H9 (cell line): ENCODE measurements at regions not wholly inside any gene's neighbourhood (a gene's known extent, or its start where the extent isn't known, plus 50 kb on each side); places are given as distances from the start of the nearest gene placed in this dataset.

Experiments used
- DNase-seq: peaks from one replicate; pipeline ENCODE4 v3.0.0-alpha.2; 2017
- H2AFZ ChIP-seq: one replicate; pipeline ENCODE4 v1.6.1; 2013; ENCODE audit warnings: mild to moderate bottlenecking, low read length, control low read depth, moderate library complexity
- H2AK5ac ChIP-seq: 2 replicates; pipeline ENCODE4 v1.6.1; 2013; ENCODE audit warnings: low read length, control low read depth, mixed read lengths; ENCODE audit not compliant: insufficient read length
- H2BK120ac ChIP-seq: one replicate; pipeline ENCODE4 v1.6.1; 2013; ENCODE audit warnings: low read depth, mild to moderate bottlenecking, low read length, control low read depth, inconsistent platforms; ENCODE audit not compliant: poor library complexity, severe bottlenecking
- H2BK12ac ChIP-seq: 2 replicates; pipeline ENCODE4 v1.6.1; 2013; ENCODE audit warnings: low read length, control low read depth, mixed read lengths, low read depth; ENCODE audit not compliant: insufficient read length
- H2BK15ac ChIP-seq: 2 replicates; pipeline ENCODE4 v1.6.1; 2013; ENCODE audit warnings: low read depth, low read length, control low read depth
- H2BK20ac ChIP-seq: one replicate; pipeline ENCODE4 v1.6.1; 2013; ENCODE audit warnings: low read depth, mild to moderate bottlenecking, low read length, control low read depth, inconsistent platforms; ENCODE audit not compliant: poor library complexity, severe bottlenecking
- H2BK5ac ChIP-seq: 2 replicates; pipeline ENCODE4 v1.6.1; 2013; ENCODE audit warnings: low read length, control low read depth, mixed read lengths; ENCODE audit not compliant: insufficient read length
- H3K14ac ChIP-seq: 2 replicates; pipeline ENCODE4 v1.6.1; 2013; ENCODE audit warnings: low read length, control low read depth; ENCODE audit not compliant: insufficient read depth
- H3K18ac ChIP-seq: 2 replicates; pipeline ENCODE4 v1.6.1; 2013; ENCODE audit warnings: low read depth, mild to moderate bottlenecking, mixed read lengths, low read length, control low read depth; ENCODE audit not compliant: insufficient read length
- H3K23ac ChIP-seq: 2 replicates; pipeline ENCODE4 v1.6.1; 2013; ENCODE audit warnings: low read length, control low read depth, mixed read lengths, low read depth; ENCODE audit not compliant: insufficient read length
- H3K23me2 ChIP-seq: 2 replicates; pipeline ENCODE4 v1.6.1; 2013; ENCODE audit warnings: low read depth, mild to moderate bottlenecking, mixed read lengths, low read length, control low read depth; ENCODE audit not compliant: insufficient read length, poor library complexity, severe bottlenecking
- H3K27ac ChIP-seq: 2 replicates; pipeline ENCODE4 v1.5.1; 2013; ENCODE audit warnings: low read length, control low read depth, mixed read lengths, low read depth; ENCODE audit not compliant: insufficient read length
- H3K27me3 ChIP-seq: 2 replicates; pipeline ENCODE4 v1.6.1; 2013; ENCODE audit warnings: low read length, control low read depth, inconsistent platforms; ENCODE audit not compliant: insufficient read depth
- H3K4ac ChIP-seq: 2 replicates; pipeline ENCODE4 v1.6.1; 2013; ENCODE audit warnings: low read depth, mild to moderate bottlenecking, control low read depth, inconsistent platforms, low read length, moderate library complexity
- H3K4me1 ChIP-seq: 2 replicates; pipeline ENCODE4 v1.6.1; 2013; ENCODE audit warnings: low read length, control low read depth, inconsistent platforms; ENCODE audit not compliant: insufficient read depth
- H3K4me2 ChIP-seq: 2 replicates; pipeline ENCODE4 v1.6.1; 2013; ENCODE audit warnings: low read length, control low read depth, mixed read lengths; ENCODE audit not compliant: insufficient read length, insufficient read depth
- H3K56ac ChIP-seq: 2 replicates; pipeline ENCODE4 v1.6.1; 2013; ENCODE audit warnings: low read depth, mild to moderate bottlenecking, mixed read lengths, low read length, control low read depth; ENCODE audit not compliant: insufficient read length
- H3K79me1 ChIP-seq: 2 replicates; pipeline ENCODE4 v1.6.1; 2013; ENCODE audit warnings: low read depth, mild to moderate bottlenecking, moderate library complexity, low read length, control low read depth, inconsistent platforms; ENCODE audit not compliant: insufficient read depth, poor library complexity, severe bottlenecking
- H3K79me2 ChIP-seq: 2 replicates; pipeline ENCODE4 v1.6.1; 2013; ENCODE audit warnings: low read length, control low read depth, inconsistent platforms; ENCODE audit not compliant: insufficient read depth
- H3K9ac ChIP-seq: 2 replicates; pipeline ENCODE4 v1.6.1; 2013; ENCODE audit warnings: low read length, control low read depth, mixed read lengths; ENCODE audit not compliant: insufficient read length; ENCODE audit errors: extremely low read depth
- H3K9me3 ChIP-seq: one replicate; pipeline ENCODE4 v1.6.1; 2013; ENCODE audit warnings: low read depth, low read length, inconsistent platforms; ENCODE audit not compliant: control insufficient read depth
- H3T11ph ChIP-seq: one replicate; pipeline ENCODE4 v1.6.1; 2013; ENCODE audit warnings: mild to moderate bottlenecking, low read length, control low read depth, inconsistent platforms
- H4K20me1 ChIP-seq: one replicate; pipeline ENCODE4 v1.6.1; 2013; ENCODE audit not compliant: control insufficient read depth, insufficient read length, insufficient read depth
- H4K5ac ChIP-seq: 2 replicates; pipeline ENCODE4 v1.6.1; 2013; ENCODE audit warnings: low read depth, mild to moderate bottlenecking, mixed read lengths, low read length, control low read depth; ENCODE audit not compliant: insufficient read length
- H4K8ac ChIP-seq: replicated peaks from 2 replicates; pipeline ENCODE4 v1.6.1; 2013; ENCODE audit warnings: low read length, control low read depth, mixed read lengths, low read depth; ENCODE audit not compliant: insufficient read length
- H4K91ac ChIP-seq: 2 replicates; pipeline ENCODE4 v1.6.1; 2013; ENCODE audit warnings: low read depth, mild to moderate bottlenecking, moderate library complexity, mixed read lengths, low read length, control low read depth; ENCODE audit not compliant: insufficient read length
- H3K27ac Mint-ChIP-seq, 3 experiments: 2 replicates in 2 of 3; 3 replicates in 1 of 3; pipeline ENCODE4 v1.8.0; 2020 to 2021; ENCODE audit warnings: mixed read lengths in 3 of 3, mild to moderate bottlenecking in 1 of 3, moderate library complexity in 1 of 3
- H3K27me3 Mint-ChIP-seq: 2 replicates; pipeline ENCODE4 v1.8.0; 2021; ENCODE audit warnings: low read depth, mild to moderate bottlenecking, moderate library complexity, mixed read lengths
- H3K36me3 Mint-ChIP-seq, 3 experiments: 2 replicates in 2 of 3; 3 replicates in 1 of 3; pipeline ENCODE4 v1.8.0; 2020 to 2021; ENCODE audit warnings: low read depth in 3 of 3, mixed read lengths in 3 of 3; ENCODE audit not compliant: insufficient read depth in 1 of 3
- H3K4me1 Mint-ChIP-seq, 2 experiments: 2 replicates each; pipeline ENCODE4 v1.8.0; 2020; ENCODE audit warnings: mixed read lengths in 2 of 2
- H3K4me3 Mint-ChIP-seq, 2 experiments: 2 replicates in 1 of 2; 3 replicates in 1 of 2; pipeline ENCODE4 v1.8.0; 2020 to 2021; ENCODE audit warnings: mild to moderate bottlenecking in 2 of 2, mixed read lengths in 2 of 2, moderate library complexity in 1 of 2
- H3K9me3 Mint-ChIP-seq, 2 experiments: 2 replicates in 1 of 2; 3 replicates in 1 of 2; pipeline ENCODE4 v1.8.0; 2020; ENCODE audit warnings: mild to moderate bottlenecking in 2 of 2, mixed read lengths in 2 of 2, moderate library complexity in 1 of 2
- CTCF ChIP-seq: fragments of 200-600 bp; sonication (generic); conservative IDR thresholded peaks from 3 replicates; pipeline ENCODE4 v1.8.0; 2021; ENCODE audit warnings: antibody characterized with exemption, mild to moderate bottlenecking
- WGBS: extraction: QIAGEN DNeasy Blood & Tissue Kit; methylation state at CpG from one replicate; pipeline ENCODE4 v1.1.7; 2013; ENCODE audit warnings: missing lambda C conversion rate, low lambda C conversion rate, mixed read lengths; ENCODE audit not compliant: insufficient read length; ENCODE audit errors: extremely low coverage; 5-methylcytosine and 5-hydroxymethylcytosine counted together

- Mint-ChIP-seq H3K4me3 (no peak overlapping the region), H3K9me3 (no peaks in the 10 kb centered on the region), H3K27me3 (peaks cover 38% of the 10 kb centered on the region), H3K27ac (no peak overlapping the region), H3K4me1 (no peaks in the 10 kb centered on the region), H3K36me3 (no peaks in the 10 kb centered on the region)
- no peaks in the 10 kb centered on the region for H3K23me2 ChIP-seq
- no peak overlapping the region for H3K4ac ChIP-seq
- H3K9me3 ChIP-seq: no peaks in the 10 kb centered on the region
- H2BK12ac ChIP-seq: no peak overlapping the region
- H3K79me1 ChIP-seq: no peaks in the 10 kb centered on the region
- H3K4me1 ChIP-seq: no peaks in the 10 kb centered on the region; the same call in 1 of the 2 replicates
- DNase-seq: no peak
- no peak overlapping the region for H3T11ph ChIP-seq
- no peak overlapping the region for H3K27ac ChIP-seq
- no peak for TF ChIP-seq CTCF
- no peak overlapping the region for H2AFZ ChIP-seq
- no peak overlapping the region for H3K4me2 ChIP-seq
- H4K91ac ChIP-seq: no peak overlapping the region
- no peak overlapping the region for H2BK15ac ChIP-seq
- no CpG with 5 or more reads among the region's 4 CpGs for WGBS
- H2AK5ac ChIP-seq: no peak overlapping the region
- no peaks in the 10 kb centered on the region; the same call in 1 of the 2 replicates for H3K27me3 ChIP-seq
- no peak overlapping the region for H2BK20ac ChIP-seq
- H3K23ac ChIP-seq: no peak overlapping the region
- H3K18ac ChIP-seq: no peak overlapping the region
- H3K9ac ChIP-seq: no peak overlapping the region
- no peaks in the 10 kb centered on the region for H4K20me1 ChIP-seq
- no peak overlapping the region for H2BK5ac ChIP-seq
- H4K5ac ChIP-seq: no peak overlapping the region
- H3K14ac ChIP-seq: no peak overlapping the region
- H2BK120ac ChIP-seq: no peak overlapping the region
- H3K56ac ChIP-seq: no peak overlapping the region
- no peak overlapping the region for H4K8ac ChIP-seq
- H3K79me2 ChIP-seq: no peaks in the 10 kb centered on the region; the same call in 1 of the 2 replicates
Observed at GRCh38 chr22:34072585-34072984, 152.3 kb upstream of the LARGE1 start.
